ENCODE measurements at regions not wholly inside any gene's neighbourhood (a gene's known extent, or its start where the extent isn't known, plus 50 kb on each side); places are given as distances from the start of the nearest gene placed in this dataset.
A peak's percentile ranks its signal among the peaks of the same experiment; 100 is the strongest.
"Not testable (repeated sequence)": the region's sequence is repeated elsewhere in the genome, so short reads cannot be mapped to it uniquely, and the experiment has no call there.

DNA sequence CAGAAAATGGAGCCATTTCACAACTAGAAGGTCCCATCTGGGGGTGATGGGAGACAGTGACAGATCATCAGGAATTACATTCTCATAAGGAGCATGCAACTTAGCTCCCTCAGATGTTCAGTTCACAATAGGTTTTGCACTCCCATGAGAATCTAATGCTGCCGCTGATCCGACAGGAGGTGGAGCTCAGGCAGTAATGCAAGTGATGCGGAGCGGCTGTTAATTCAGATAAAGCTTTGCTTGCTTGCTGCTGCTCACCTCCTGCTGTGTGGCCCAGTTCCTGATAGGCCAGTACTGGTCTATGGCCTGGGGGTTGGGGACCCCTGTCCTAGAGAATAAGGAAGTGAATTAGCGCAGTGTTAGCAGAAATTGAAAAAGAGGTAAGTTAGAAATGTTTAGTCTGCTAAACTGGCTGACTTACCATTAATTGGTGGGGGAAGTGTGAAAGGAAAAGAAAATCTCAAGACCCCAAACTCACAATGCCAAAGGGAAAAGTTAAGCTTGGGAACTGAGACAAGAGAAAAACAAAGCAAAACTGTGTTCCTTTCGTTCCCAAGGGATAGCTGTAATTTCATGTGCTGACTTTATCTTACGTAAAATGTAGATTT, 76.4 kb downstream of the LYZL2 start:
- Histone ChIP-seq H3K4me2 (ENCODE audit: low read length) (peak overlapping the region; percentile 58), H3K4me1 (peaks cover 9% of the 10 kb centered on the region), H2AFZ (peak overlapping the region; percentile 75), H3K27me3 (ENCODE audit: control insufficient read depth, insufficient read depth, low read length) (no peaks in the 10 kb centered on the region), H3K27ac (peak overlapping the region; percentile 81), H3K79me2 (no peaks in the 10 kb centered on the region), H3K9ac (no peak overlapping the region), H3K4me3 (ENCODE audit: low read depth, low read length) (no peak overlapping the region), H3K36me3 (ENCODE audit: control insufficient read depth, insufficient read depth, low read length) (no peaks in the 10 kb centered on the region), H3K9me3 (ENCODE audit: control insufficient read depth, low read length) (no peaks in the 10 kb centered on the region)
- TF ChIP-seq, protein P1, sequence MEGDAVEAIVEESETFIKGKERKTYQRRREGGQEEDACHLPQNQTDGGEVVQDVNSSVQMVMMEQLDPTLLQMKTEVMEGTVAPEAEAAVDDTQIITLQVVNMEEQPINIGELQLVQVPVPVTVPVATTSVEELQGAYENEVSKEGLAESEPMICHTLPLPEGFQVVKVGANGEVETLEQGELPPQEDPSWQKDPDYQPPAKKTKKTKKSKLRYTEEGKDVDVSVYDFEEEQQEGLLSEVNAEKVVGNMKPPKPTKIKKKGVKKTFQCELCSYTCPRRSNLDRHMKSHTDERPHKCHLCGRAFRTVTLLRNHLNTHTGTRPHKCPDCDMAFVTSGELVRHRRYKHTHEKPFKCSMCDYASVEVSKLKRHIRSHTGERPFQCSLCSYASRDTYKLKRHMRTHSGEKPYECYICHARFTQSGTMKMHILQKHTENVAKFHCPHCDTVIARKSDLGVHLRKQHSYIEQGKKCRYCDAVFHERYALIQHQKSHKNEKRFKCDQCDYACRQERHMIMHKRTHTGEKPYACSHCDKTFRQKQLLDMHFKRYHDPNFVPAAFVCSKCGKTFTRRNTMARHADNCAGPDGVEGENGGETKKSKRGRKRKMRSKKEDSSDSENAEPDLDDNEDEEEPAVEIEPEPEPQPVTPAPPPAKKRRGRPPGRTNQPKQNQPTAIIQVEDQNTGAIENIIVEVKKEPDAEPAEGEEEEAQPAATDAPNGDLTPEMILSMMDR (IDR thresholded peaks at IDR 0.05): no peak

DNA sequence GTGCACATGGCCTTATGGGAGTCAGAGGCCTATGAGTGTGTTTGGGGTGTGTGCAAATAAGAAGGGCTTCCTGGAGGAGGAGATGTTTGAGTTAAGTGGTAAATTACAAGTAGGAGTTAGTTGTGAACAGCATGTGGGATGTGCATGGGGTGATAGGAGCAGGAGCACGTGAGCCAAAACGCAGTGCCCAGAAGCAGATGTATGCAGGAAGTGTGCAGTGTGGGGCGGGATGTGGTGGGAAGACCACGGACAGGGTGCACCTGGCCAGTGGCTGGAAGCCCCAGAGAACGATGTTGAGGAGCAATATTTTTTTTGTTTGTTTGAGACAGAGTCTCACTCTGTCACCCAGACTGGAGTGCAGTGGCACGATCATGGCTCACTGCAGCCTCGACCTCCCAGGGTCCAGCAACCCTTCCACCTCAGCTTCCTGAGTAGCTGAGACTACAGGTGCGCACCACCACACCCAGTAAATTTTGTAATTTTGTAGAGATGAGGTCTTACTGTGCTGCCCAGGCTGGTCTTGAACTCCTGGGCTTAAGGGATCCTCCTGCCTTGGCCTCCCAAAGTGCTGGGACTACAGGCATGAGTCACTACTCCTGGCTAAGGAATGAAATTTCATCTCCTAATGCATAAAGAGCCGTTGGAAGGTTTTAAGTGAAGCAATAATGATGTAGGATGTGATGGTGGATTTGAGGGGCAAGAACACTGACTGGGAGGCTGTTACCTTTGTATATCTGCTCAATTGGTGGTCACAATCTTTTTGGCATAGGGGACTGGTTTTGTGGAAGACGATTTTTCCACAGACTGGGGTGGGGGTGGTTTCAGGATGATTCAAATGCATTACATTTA, 78.4 kb downstream of the LYZL2 start:
- Histone ChIP-seq H3K4me1 (peaks cover 9% of the 10 kb centered on the region), H3K36me3 (ENCODE audit: control insufficient read depth, insufficient read depth, low read length) (no peaks in the 10 kb centered on the region), H3K27me3 (ENCODE audit: control insufficient read depth, insufficient read depth, low read length) (no peaks in the 10 kb centered on the region), H3K9ac (no peak overlapping the region), H2AFZ (no peak overlapping the region), H3K27ac (no peak overlapping the region), H3K79me2 (no peaks in the 10 kb centered on the region), H3K4me2 (ENCODE audit: low read length) (no peak overlapping the region), H3K4me3 (ENCODE audit: low read depth, low read length) (no peak overlapping the region), H3K9me3 (ENCODE audit: control insufficient read depth, low read length) (no peaks in the 10 kb centered on the region)
- TF ChIP-seq, protein P1 (IDR thresholded peaks at IDR 0.05): no peak

DNA sequence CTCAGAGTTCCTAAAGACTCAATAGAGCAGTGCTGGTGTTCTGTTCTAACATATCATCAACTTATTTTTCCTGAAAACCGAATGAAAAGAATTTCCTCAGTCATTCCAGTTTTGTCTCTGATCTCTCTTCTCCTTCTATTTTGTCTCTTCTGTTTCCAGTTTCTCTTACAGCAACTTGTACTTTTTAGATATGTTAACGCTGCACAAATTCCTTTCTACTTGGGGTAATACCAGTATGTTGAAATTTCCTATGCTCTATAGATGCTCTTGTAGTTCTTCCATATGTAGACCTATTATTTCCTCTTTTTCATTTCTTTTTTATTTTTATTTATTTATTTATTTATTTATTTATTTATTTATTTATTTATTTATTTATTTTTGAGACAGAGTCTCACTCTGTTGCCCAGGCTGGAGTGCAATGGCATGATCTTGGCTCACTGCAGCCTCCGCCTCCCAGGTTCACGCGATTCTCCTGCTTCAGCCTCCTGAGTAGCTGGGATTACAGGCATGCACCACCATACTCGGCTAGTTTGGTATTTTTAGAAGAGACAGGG, 80.3 kb downstream of the LYZL2 start:
- H3K9ac ChIP-seq; H3K4me2 ChIP-seq (ENCODE audit: low read length); H3K79me2 ChIP-seq; H2AFZ ChIP-seq; H3K4me1 ChIP-seq; H3K9me3 ChIP-seq (ENCODE audit: control insufficient read depth, low read length); H3K27ac ChIP-seq; H3K36me3 ChIP-seq (ENCODE audit: control insufficient read depth, insufficient read depth, low read length); H3K4me3 ChIP-seq (ENCODE audit: low read depth, low read length); H3K27me3 ChIP-seq (ENCODE audit: control insufficient read depth, insufficient read depth, low read length): not testable (repeated sequence)

DNA sequence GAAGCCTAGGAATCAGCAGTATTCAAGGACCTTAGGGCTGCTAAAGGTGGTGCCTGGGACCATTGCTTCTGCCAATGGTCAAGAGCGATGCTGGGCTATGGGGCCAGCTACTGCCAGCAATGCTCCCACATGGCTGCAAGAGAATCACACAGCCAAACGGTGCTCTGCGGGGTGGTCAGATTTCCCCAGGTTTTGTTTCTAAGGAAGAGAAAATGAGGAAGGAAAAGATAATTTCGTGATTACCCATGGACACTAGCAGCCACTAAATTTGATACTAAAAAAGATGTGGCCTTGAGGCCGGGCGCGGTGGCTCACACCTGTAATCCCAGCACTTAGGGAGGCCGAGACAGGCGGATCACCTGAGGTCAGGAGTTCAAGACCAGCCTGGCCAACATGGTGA, 83.0 kb downstream of the LYZL2 start:
- Histone ChIP-seq H3K4me2 (ENCODE audit: low read length) (no peak overlapping the region), H3K27ac (no peak overlapping the region), H3K4me1 (peaks cover 7% of the 10 kb centered on the region), H2AFZ (no peak overlapping the region), H3K79me2 (no peaks in the 10 kb centered on the region), H3K9ac (no peak overlapping the region), H3K4me3 (ENCODE audit: low read depth, low read length) (no peak overlapping the region), H3K9me3 (ENCODE audit: control insufficient read depth, low read length) (no peaks in the 10 kb centered on the region), H3K36me3 (ENCODE audit: control insufficient read depth, insufficient read depth, low read length) (no peaks in the 10 kb centered on the region), H3K27me3 (ENCODE audit: control insufficient read depth, insufficient read depth, low read length) (no peaks in the 10 kb centered on the region)
- TF ChIP-seq, protein P1 (IDR thresholded peaks at IDR 0.05): no peak

DNA sequence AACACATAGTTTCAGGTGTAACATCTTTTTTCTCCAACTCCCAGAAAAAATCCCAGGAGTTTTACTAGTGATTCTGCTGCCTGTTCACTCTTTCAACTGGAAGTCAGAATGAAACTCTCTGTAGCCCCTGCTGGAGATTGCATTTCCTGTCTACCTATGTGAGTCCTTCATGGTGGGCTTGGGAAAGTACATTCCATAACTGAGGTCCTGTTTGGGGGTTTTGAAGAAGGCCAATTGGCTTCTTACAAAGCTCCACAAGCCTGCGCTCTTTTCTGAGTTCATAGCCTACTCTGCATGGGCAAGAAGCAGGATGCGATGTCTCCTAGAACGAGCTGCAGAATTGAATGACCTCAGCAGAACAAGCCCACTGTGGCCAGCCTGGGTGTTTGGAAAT, 86.7 kb downstream of the LYZL2 start:
- H3K27ac ChIP-seq: no peak overlapping the region

More for the DNA sequence above, 86.7 kb downstream of the LYZL2 start:
- Histone ChIP-seq H3K9ac (no peak overlapping the region), H3K4me2 (ENCODE audit: low read length) (no peak overlapping the region), H2AFZ (peak overlapping the region; percentile 69), H3K36me3 (ENCODE audit: control insufficient read depth, insufficient read depth, low read length) (no peaks in the 10 kb centered on the region), H3K4me1 (peaks cover 7% of the 10 kb centered on the region), H3K79me2 (no peaks in the 10 kb centered on the region), H3K27me3 (ENCODE audit: control insufficient read depth, insufficient read depth, low read length) (no peaks in the 10 kb centered on the region), H3K4me3 (ENCODE audit: low read depth, low read length) (no peak overlapping the region), H3K9me3 (ENCODE audit: control insufficient read depth, low read length) (no peaks in the 10 kb centered on the region)
- TF ChIP-seq, protein P1 (IDR thresholded peaks at IDR 0.05): no peak
